ENCODE measurements at regions not wholly inside any gene's neighbourhood (a gene's known extent, or its start where the extent isn't known, plus 50 kb on each side); places are given as distances from the start of the nearest gene placed in this dataset.

- POLR2A ChIA-PET, result no interaction called here
- Histone ChIP-seq H3K36me3 (ENCODE audit: control insufficient read depth, insufficient read depth, low read length) (no peaks in the 10 kb centered on the region), H3K4me1 (no peaks in the 10 kb centered on the region), H3K27me3 (replicated peaks; ENCODE audit: control insufficient read depth, insufficient read depth, low read length) (no peaks in the 10 kb centered on the region), H3K9me3 (no peaks in the 10 kb centered on the region), H3K4me3 (ENCODE audit: low read depth, low read length) (no peak overlapping the region)
- Mint-ChIP-seq H3K27me3 (ENCODE audit: insufficient read depth, unreplicated experiment) (no peaks in the 10 kb centered on the region), H3K36me3 (ENCODE audit: insufficient read depth, unreplicated experiment) (no peaks in the 10 kb centered on the region), H3K9me3 (ENCODE audit: unreplicated experiment) (peaks cover 12% of the 10 kb centered on the region), H3K27ac (ENCODE audit: unreplicated experiment) (no peak overlapping the region), H3K4me3 (ENCODE audit: unreplicated experiment) (no peak overlapping the region), H3K4me1 (ENCODE audit: low read depth, unreplicated experiment) (no peaks in the 10 kb centered on the region)
- no peak for TF ChIP-seq CTCF (IDR thresholded peaks at IDR 0.05; ENCODE audit: insufficient read depth in 1 of 2, low read depth in 1 of 2, low read length in 1 of 2, severe bottlenecking in 1 of 2, unreplicated experiment in 1 of 2)
- DNase-seq, result no peak
- intact Hi-C loops (cut with micrococcal nuclease; ENCODE audit: unreplicated experiment), result no loop called here
- CTCF ChIA-PET, result no interaction called here
- no TSS peak for BruUV-seq (replicated peaks)
Observed at GRCh38 chr2:208827549-208828221, 421.1 kb downstream of the PTH2R start.

- no peaks in the 10 kb centered on the region for H3K9me3 ChIP-seq
- no peaks in the 10 kb centered on the region for H3K4me1 ChIP-seq
- Mint-ChIP-seq H3K4me1 (ENCODE audit: low read depth, unreplicated experiment) (no peaks in the 10 kb centered on the region), H3K36me3 (ENCODE audit: insufficient read depth, unreplicated experiment) (no peaks in the 10 kb centered on the region), H3K27ac (ENCODE audit: unreplicated experiment) (no peak overlapping the region), H3K4me3 (ENCODE audit: unreplicated experiment) (no peak overlapping the region), H3K9me3 (ENCODE audit: unreplicated experiment) (peaks cover 12% of the 10 kb centered on the region), H3K27me3 (ENCODE audit: insufficient read depth, unreplicated experiment) (no peaks in the 10 kb centered on the region)
- no peaks in the 10 kb centered on the region for H3K27me3 ChIP-seq (replicated peaks; ENCODE audit: control insufficient read depth, insufficient read depth, low read length)
- ChIA-PET CTCF (no interaction called here), POLR2A (no interaction called here)
- H3K4me3 ChIP-seq (ENCODE audit: low read depth, low read length), result no peak overlapping the region
- no peak for TF ChIP-seq CTCF (IDR thresholded peaks at IDR 0.05; ENCODE audit: insufficient read depth in 1 of 2, low read depth in 1 of 2, low read length in 1 of 2, severe bottlenecking in 1 of 2, unreplicated experiment in 1 of 2)
- no peak for DNase-seq
- no TSS peak for BruUV-seq (replicated peaks)
- intact Hi-C loops (cut with micrococcal nuclease; ENCODE audit: unreplicated experiment), result no loop called here
- H3K36me3 ChIP-seq (ENCODE audit: control insufficient read depth, insufficient read depth, low read length), result no peaks in the 10 kb centered on the region
Observed at GRCh38 chr2:208830203-208830602, 423.6 kb downstream of the PTH2R start.

DNA sequence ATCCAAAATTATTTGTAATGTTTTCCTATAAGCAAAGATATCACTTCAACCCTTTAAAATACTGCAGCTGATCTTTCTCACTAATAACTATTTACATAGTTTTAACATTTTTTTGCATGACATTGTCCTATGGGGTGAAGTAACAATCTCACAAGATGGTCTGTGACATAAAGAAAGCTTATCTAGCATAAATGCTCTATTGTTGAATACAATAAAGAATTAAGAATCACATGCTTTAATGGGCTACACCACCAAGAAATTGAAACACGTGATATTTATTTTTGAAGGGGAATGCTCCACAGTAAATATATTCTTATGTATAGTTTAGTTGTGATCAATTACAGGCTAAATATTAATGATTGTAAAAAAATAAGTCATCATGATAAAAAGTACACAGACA is 441.1 kb downstream of the PTH2R start:
- Histone ChIP-seq H3K9me3 (no peaks in the 10 kb centered on the region), H3K4me1 (no peaks in the 10 kb centered on the region), H3K36me3 (ENCODE audit: control insufficient read depth, insufficient read depth, low read length) (no peaks in the 10 kb centered on the region), H3K27me3 (replicated peaks; ENCODE audit: control insufficient read depth, insufficient read depth, low read length) (no peaks in the 10 kb centered on the region), H3K4me3 (ENCODE audit: low read depth, low read length) (no peak overlapping the region)
- no TSS peak for BruUV-seq (replicated peaks)
- POLR2A ChIA-PET, result no interaction called here
- intact Hi-C loops (cut with micrococcal nuclease; ENCODE audit: unreplicated experiment), result no loop called here
- CTCF ChIA-PET, result no interaction called here
- Mint-ChIP-seq H3K4me3 (ENCODE audit: unreplicated experiment) (no peak overlapping the region), H3K27me3 (ENCODE audit: insufficient read depth, unreplicated experiment) (no peaks in the 10 kb centered on the region), H3K36me3 (ENCODE audit: insufficient read depth, unreplicated experiment) (no peaks in the 10 kb centered on the region), H3K9me3 (ENCODE audit: unreplicated experiment) (peaks cover 22% of the 10 kb centered on the region), H3K4me1 (ENCODE audit: low read depth, unreplicated experiment) (no peaks in the 10 kb centered on the region), H3K27ac (ENCODE audit: unreplicated experiment) (no peak overlapping the region)
- no peak for TF ChIP-seq CTCF (IDR thresholded peaks at IDR 0.05; ENCODE audit: insufficient read depth in 1 of 2, low read depth in 1 of 2, low read length in 1 of 2, severe bottlenecking in 1 of 2, unreplicated experiment in 1 of 2)
- no peak for DNase-seq
